CD4-positive, alpha-beta T cell treated with Interleukin-6 at 100 ng/mL for 8 hours (primary cell): ENCODE measurements at regions not wholly inside any gene's neighbourhood (a gene's known extent, or its start where the extent isn't known, plus 50 kb on each side); places are given as distances from the start of the nearest gene placed in this dataset.

ENCODE experiments used
- DNase-seq: peaks from one replicate; pipeline ENCODE4 v3.0.0-alpha.2; 2020; ENCODE audit warnings: mixed read lengths, low spot score

- DNase-seq: no peak
These were observed 1574.2 kb upstream of the ACVR2A start for GRCh38 chr2:146270618-146271017.

- DNase-seq: no peak
These were observed 1577.7 kb upstream of the ACVR2A start for GRCh38 chr2:146267093-146267492.

GRCh38 chr2:146265656-146266055 is 1579.2 kb upstream of the ACVR2A start:
- DNase-seq: no peak

- DNase-seq: no peak
These were observed 1582.2 kb upstream of the ACVR2A start for GRCh38 chr2:146262606-146263005.

GRCh38 chr2:146260551-146260950 is 1584.3 kb upstream of the ACVR2A start:
- DNase-seq: no peak

- DNase-seq: no peak
These were observed 1585.0 kb upstream of the ACVR2A start for GRCh38 chr2:146259816-146260215.

GRCh38 chr2:146258071-146258470 is 1586.8 kb upstream of the ACVR2A start:
- DNase-seq: no peak

- DNase-seq: no peak
These were observed 1592.7 kb upstream of the ACVR2A start for GRCh38 chr2:146252119-146252518.

- no peak for DNase-seq
These were observed 1593.5 kb upstream of the ACVR2A start for GRCh38 chr2:146251328-146251727.

GRCh38 chr2:146246736-146247523 is 1597.9 kb upstream of the ACVR2A start:
- DNase-seq: no peak

GRCh38 chr2:146246002-146246735 is 1598.7 kb upstream of the ACVR2A start:
- no peak for DNase-seq

- no peak for DNase-seq
These were observed 1600.0 kb upstream of the ACVR2A start for GRCh38 chr2:146244830-146245229.

- DNase-seq: no peak
These were observed 1600.7 kb upstream of the ACVR2A start for GRCh38 chr2:146244131-146244530.

GRCh38 chr2:146241023-146241422 is 1603.8 kb upstream of the ACVR2A start:
- DNase-seq: no peak

- no peak for DNase-seq
These were observed 1604.4 kb upstream of the ACVR2A start for GRCh38 chr2:146240391-146240790.

- no peak for DNase-seq
These were observed 1605.3 kb upstream of the ACVR2A start for GRCh38 chr2:146239392-146240135.

- no peak for DNase-seq
These were observed 1606.4 kb upstream of the ACVR2A start for GRCh38 chr2:146238254-146238966.

GRCh38 chr2:146235158-146235557 is 1609.7 kb upstream of the ACVR2A start:
- no peak for DNase-seq

- no peak for DNase-seq
These were observed 1615.2 kb upstream of the ACVR2A start for GRCh38 chr2:146229508-146230155.

GRCh38 chr2:146228466-146229058 is 1616.3 kb upstream of the ACVR2A start:
- DNase-seq: no peak

GRCh38 chr2:146228020-146228393 is 1616.8 kb upstream of the ACVR2A start:
- no peak for DNase-seq
